Loucy (cell line): ENCODE measurements at regions not wholly inside any gene's neighbourhood (a gene's known extent, or its start where the extent isn't known, plus 50 kb on each side); places are given as distances from the start of the nearest gene placed in this dataset.

Experiments
- H2AFZ ChIP-seq: fragments of 200-600 bp; sonication (generic); 2 replicates; pipeline ENCODE4 v1.6.0; 2016; ENCODE audit warnings: antibody characterized with exemption, mild to moderate bottlenecking, low read length, moderate library complexity
- H3F3A ChIP-seq: fragments of 200-600 bp; 2 replicates; pipeline ENCODE4 v1.6.0; 2016; ENCODE audit warnings: antibody characterized with exemption, low read depth, mild to moderate bottlenecking
- H3K27me3 ChIP-seq: fragments of 200-600 bp; sonication (generic); 2 replicates; pipeline ENCODE4 v1.6.1; 2014; ENCODE audit warnings: low read length, mild to moderate bottlenecking; ENCODE audit not compliant: insufficient read depth, poor library complexity, severe bottlenecking
- H3K36me3 ChIP-seq: fragments of 200-600 bp; sonication (generic); 2 replicates; pipeline ENCODE4 v1.6.1; 2016; ENCODE audit warnings: low read length; ENCODE audit not compliant: insufficient read depth
- H3K4me1 ChIP-seq: fragments of 200-600 bp; sonication (generic); 2 replicates; pipeline ENCODE4 v1.5.1; 2014; ENCODE audit warnings: low read length, mild to moderate bottlenecking; ENCODE audit not compliant: insufficient read depth, poor library complexity, severe bottlenecking
- H3K4me2 ChIP-seq: fragments of 200-600 bp; sonication (generic); 2 replicates; pipeline ENCODE4 v1.6.0; 2014; ENCODE audit warnings: antibody characterized with exemption, low read length, low read depth, mild to moderate bottlenecking; ENCODE audit not compliant: poor library complexity, severe bottlenecking
- H3K4me3 ChIP-seq: fragments of 200-600 bp; sonication (generic); 2 replicates; pipeline ENCODE4 v1.5.1; 2014; ENCODE audit warnings: low read length, mild to moderate bottlenecking, mixed read lengths; ENCODE audit not compliant: poor library complexity, severe bottlenecking
- H3K79me2 ChIP-seq: fragments of 200-600 bp; sonication (generic); 2 replicates; pipeline ENCODE4 v1.6.1; 2014; ENCODE audit warnings: low read length; ENCODE audit not compliant: insufficient read depth
- H3K9ac ChIP-seq: fragments of 200-600 bp; sonication (generic); 2 replicates; pipeline ENCODE4 v1.6.0; 2014; ENCODE audit warnings: mild to moderate bottlenecking, low read depth, low read length, moderate library complexity; ENCODE audit not compliant: poor library complexity, severe bottlenecking
- H3K9me2 ChIP-seq: fragments of 200-600 bp; sonication (generic); replicated peaks from 2 replicates; pipeline ENCODE4 v1.6.1; 2016; ENCODE audit warnings: low read depth, low read length, mixed read lengths
- H3K9me3 ChIP-seq: fragments of 200-600 bp; sonication (generic); 2 replicates; pipeline ENCODE4 v1.6.1; 2014; ENCODE audit warnings: mild to moderate bottlenecking, antibody characterized with exemption, low read length, low read depth; ENCODE audit not compliant: insufficient read depth
- H4K20me1 ChIP-seq: fragments of 200-600 bp; sonication (generic); 2 replicates; pipeline ENCODE4 v1.6.0; 2014; ENCODE audit warnings: antibody characterized with exemption, low read length, mild to moderate bottlenecking; ENCODE audit not compliant: insufficient read depth, poor library complexity, severe bottlenecking
- EZH2phosphoT487 ChIP-seq: fragments of 200-600 bp; IDR thresholded peaks from 2 replicates; pipeline ENCODE4 v1.6.1; 2018; ENCODE audit warnings: antibody characterized with exemption, mild to moderate bottlenecking, moderate library complexity, borderline replicate concordance
- TF ChIP-seq, protein P1 (sequence below): fragments of 200-600 bp; sonication (generic); conservative IDR thresholded peaks from 2 replicates; pipeline ENCODE4 v1.5.1; 2014; ENCODE audit warnings: mild to moderate bottlenecking, antibody characterized with exemption, low read length

DNA sequence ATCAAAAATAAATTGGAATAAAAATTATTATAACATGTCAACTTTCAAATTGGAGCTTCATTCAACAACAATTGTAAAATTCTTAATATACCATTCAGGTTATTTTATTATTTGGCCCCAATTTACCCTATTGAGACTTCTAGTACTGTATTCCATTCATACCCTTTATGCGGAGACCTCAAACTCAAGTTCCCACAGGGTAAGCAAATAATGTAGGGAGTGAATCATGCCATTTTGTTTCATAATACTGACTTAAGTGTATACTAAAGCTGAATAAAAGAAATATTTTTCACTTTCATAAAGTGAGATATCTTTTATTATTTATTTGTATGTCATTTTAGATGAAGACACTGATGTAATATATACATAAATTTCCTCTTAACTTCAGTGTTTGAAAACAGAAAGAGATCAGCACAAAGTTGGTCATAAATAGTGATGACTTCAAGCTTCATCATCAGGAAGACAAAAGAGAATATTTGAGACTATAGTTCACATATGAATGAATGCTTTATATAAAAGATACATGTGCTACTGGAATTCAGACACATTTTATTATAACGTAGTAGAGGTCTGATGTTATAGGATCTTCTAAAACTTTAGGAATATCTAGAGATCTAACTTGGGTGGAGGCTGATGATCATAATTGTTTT lies 894.4 kb upstream of the PCDH9 start:
- H3K27me3 ChIP-seq, result no peaks in the 10 kb centered on the region
- H3K9me3 ChIP-seq, result no peaks in the 10 kb centered on the region
- H3K79me2 ChIP-seq, result no peaks in the 10 kb centered on the region
- H3F3A ChIP-seq, result no peaks in the 10 kb centered on the region
- no peaks in the 10 kb centered on the region for H3K36me3 ChIP-seq
- no peaks in the 10 kb centered on the region for H4K20me1 ChIP-seq
- H3K4me3 ChIP-seq, result no peak overlapping the region
- H2AFZ ChIP-seq, result no peak overlapping the region
- no peaks in the 10 kb centered on the region for H3K4me1 ChIP-seq
- H3K4me2 ChIP-seq, result no peak overlapping the region
- no peak overlapping the region for H3K9ac ChIP-seq
- no peaks in the 10 kb centered on the region for H3K9me2 ChIP-seq
- TF ChIP-seq, protein P1, sequence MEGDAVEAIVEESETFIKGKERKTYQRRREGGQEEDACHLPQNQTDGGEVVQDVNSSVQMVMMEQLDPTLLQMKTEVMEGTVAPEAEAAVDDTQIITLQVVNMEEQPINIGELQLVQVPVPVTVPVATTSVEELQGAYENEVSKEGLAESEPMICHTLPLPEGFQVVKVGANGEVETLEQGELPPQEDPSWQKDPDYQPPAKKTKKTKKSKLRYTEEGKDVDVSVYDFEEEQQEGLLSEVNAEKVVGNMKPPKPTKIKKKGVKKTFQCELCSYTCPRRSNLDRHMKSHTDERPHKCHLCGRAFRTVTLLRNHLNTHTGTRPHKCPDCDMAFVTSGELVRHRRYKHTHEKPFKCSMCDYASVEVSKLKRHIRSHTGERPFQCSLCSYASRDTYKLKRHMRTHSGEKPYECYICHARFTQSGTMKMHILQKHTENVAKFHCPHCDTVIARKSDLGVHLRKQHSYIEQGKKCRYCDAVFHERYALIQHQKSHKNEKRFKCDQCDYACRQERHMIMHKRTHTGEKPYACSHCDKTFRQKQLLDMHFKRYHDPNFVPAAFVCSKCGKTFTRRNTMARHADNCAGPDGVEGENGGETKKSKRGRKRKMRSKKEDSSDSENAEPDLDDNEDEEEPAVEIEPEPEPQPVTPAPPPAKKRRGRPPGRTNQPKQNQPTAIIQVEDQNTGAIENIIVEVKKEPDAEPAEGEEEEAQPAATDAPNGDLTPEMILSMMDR, result no peak
- no peak for TF ChIP-seq EZH2phosphoT487

DNA sequence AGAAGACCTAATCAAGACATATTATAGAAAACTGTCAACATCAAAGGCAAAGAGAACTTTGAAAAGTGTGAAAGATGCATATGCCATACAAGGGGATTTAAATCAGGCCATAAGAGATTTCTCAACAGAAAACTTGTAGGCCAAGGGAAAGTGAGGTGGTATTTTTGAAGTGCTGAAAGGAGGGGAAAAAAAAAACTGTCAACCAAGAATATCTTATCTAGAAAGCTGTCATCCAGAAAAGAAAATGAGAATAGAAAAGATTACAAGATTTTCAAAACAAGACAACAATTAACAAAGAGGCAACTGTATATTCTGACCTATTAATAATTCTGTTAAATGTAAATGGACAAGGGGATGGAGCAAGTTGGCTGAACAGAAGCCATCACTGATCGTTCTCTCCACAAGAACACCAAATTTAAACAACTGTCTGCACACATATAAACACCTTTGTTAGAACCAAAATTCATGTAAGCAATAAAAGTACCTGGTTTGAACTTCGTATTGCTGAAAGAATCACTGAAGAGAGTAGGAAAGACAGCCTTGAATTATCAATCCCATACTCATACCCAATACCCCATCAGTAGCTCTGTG lies 880.1 kb upstream of the PCDH9 start:
- H3K9me2 ChIP-seq, result no peaks in the 10 kb centered on the region
- H2AFZ ChIP-seq, result no peak overlapping the region
- no peak overlapping the region for H3K4me3 ChIP-seq
- no peaks in the 10 kb centered on the region for H3K36me3 ChIP-seq
- H3K9me3 ChIP-seq, result no peaks in the 10 kb centered on the region
- TF ChIP-seq, protein P1, result no peak
- no peak for TF ChIP-seq EZH2phosphoT487
- no peaks in the 10 kb centered on the region for H3K27me3 ChIP-seq
- no peaks in the 10 kb centered on the region for H3K4me1 ChIP-seq
- H3K9ac ChIP-seq, result no peak overlapping the region
- H4K20me1 ChIP-seq, result no peaks in the 10 kb centered on the region
- H3K79me2 ChIP-seq, result no peaks in the 10 kb centered on the region
- H3F3A ChIP-seq, result no peaks in the 10 kb centered on the region
- H3K4me2 ChIP-seq, result no peak overlapping the region

DNA sequence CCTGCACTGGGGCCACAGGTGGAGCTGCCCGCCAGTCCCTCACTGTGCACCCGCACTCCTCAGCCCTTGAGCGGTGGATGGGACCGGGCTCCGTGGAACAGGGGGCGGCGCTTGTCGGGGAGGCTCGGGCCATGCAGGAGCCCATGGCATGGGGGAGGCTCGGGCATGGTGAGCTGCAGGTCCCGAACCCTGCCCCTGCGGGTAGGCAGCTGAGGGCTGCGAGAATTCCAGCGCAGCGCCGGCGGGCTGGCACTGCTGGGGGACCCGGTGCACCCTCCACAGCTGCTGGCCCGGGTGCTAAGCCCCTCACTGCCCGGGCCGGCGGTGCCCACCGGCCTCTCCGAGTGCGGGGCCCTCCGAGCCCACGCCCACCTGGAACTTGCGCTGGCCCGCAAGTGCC lies 877.5 kb upstream of the PCDH9 start:
- Histone ChIP-seq H2AFZ (no peak overlapping the region), H3K36me3 (no peaks in the 10 kb centered on the region), H3F3A (no peaks in the 10 kb centered on the region), H3K27me3 (no peaks in the 10 kb centered on the region), H3K4me3 (no peak overlapping the region), H3K79me2 (no peaks in the 10 kb centered on the region), H4K20me1 (no peaks in the 10 kb centered on the region), H3K4me1 (no peaks in the 10 kb centered on the region), H3K9ac (no peak overlapping the region), H3K4me2 (no peak overlapping the region), H3K9me3 (no peaks in the 10 kb centered on the region), H3K9me2 (no peaks in the 10 kb centered on the region)
- TF ChIP-seq, protein P1, result no peak
- TF ChIP-seq EZH2phosphoT487, result no peak
